ENCODE measurements at regions not wholly inside any gene's neighbourhood (a gene's known extent, or its start where the extent isn't known, plus 50 kb on each side); places are given as distances from the start of the nearest gene placed in this dataset.

GRCh38 chr6:159331451-159331850 is 162.3 kb downstream of the FNDC1 start:
- Histone ChIP-seq H3K4me3 (no peak overlapping the region), H3K36me3 (no peaks in the 10 kb centered on the region), H3K27me3 (no peaks in the 10 kb centered on the region), H3K27ac (no peak overlapping the region), H3K4me1 (no peaks in the 10 kb centered on the region), H3K9me3 (replicated peaks) (no peaks in the 10 kb centered on the region)
- no peak for DNase-seq

DNA sequence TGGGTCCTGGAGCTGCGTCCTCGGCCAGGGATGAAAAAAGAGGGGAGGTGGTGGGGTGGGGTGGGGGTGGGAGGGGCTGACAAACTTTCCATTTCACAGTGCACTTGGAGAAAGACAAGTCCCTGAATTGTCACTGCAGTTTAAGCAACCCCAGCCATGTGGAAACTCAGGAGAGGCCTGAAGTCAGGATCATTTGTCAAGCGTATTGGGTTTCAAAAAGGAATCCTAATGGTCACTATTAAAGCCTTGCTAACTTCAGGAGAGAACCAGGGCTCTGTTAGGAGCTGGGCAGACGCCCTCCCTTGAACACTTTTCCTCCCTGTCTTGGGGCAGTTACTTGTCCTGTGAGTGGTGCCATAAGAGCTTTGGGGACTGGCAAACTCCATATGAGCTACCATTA is 159.9 kb downstream of the FNDC1 start:
- H3K27ac ChIP-seq, result no peak overlapping the region
- no peaks in the 10 kb centered on the region for H3K27me3 ChIP-seq
- no peaks in the 10 kb centered on the region for H3K4me1 ChIP-seq
- H3K36me3 ChIP-seq, result no peaks in the 10 kb centered on the region
- no peaks in the 10 kb centered on the region for H3K9me3 ChIP-seq (replicated peaks)
- H3K4me3 ChIP-seq, result no peak overlapping the region
- no peak for DNase-seq

- DNase-seq, result no peak
- Histone ChIP-seq H3K36me3 (no peaks in the 10 kb centered on the region), H3K4me1 (no peaks in the 10 kb centered on the region), H3K27me3 (no peaks in the 10 kb centered on the region), H3K4me3 (no peak overlapping the region), H3K9me3 (replicated peaks) (no peaks in the 10 kb centered on the region), H3K27ac (no peak overlapping the region)
Measured at GRCh38 chr6:159328052-159328451, 158.9 kb downstream of the FNDC1 start.

GRCh38 chr6:159325476-159325875 is 156.3 kb downstream of the FNDC1 start:
- no peak overlapping the region for H3K27ac ChIP-seq
- no peak overlapping the region for H3K4me3 ChIP-seq
- no peaks in the 10 kb centered on the region for H3K9me3 ChIP-seq (replicated peaks)
- no peaks in the 10 kb centered on the region for H3K4me1 ChIP-seq
- no peaks in the 10 kb centered on the region for H3K36me3 ChIP-seq
- peaks cover 5% of the 10 kb centered on the region; the same call in 1 of the 2 replicates for H3K27me3 ChIP-seq
- DNase-seq, result no peak

GRCh38 chr6:159324596-159324995 is 155.4 kb downstream of the FNDC1 start:
- Histone ChIP-seq H3K27ac (no peak overlapping the region), H3K27me3 (peaks cover 5% of the 10 kb centered on the region; the same call in 1 of the 2 replicates), H3K9me3 (replicated peaks) (no peaks in the 10 kb centered on the region), H3K4me1 (no peaks in the 10 kb centered on the region), H3K36me3 (no peaks in the 10 kb centered on the region), H3K4me3 (no peak overlapping the region)
- no peak for DNase-seq
